OCI-LY1 (cell line): ENCODE measurements at regions not wholly inside any gene's neighbourhood (a gene's known extent, or its start where the extent isn't known, plus 50 kb on each side); places are given as distances from the start of the nearest gene placed in this dataset.

ENCODE experiments used
- H2AFZ ChIP-seq: fragments of 200-600 bp; sonication (generic), shearing (Covaris generic); 2 replicates; pipeline ENCODE4 v1.6.0; 2014; ENCODE audit warnings: antibody characterized with exemption, mild to moderate bottlenecking, low read length
- H3F3A ChIP-seq: fragments of 200-600 bp; sonication (generic), shearing (Covaris generic); 2 replicates; pipeline ENCODE4 v1.6.0; 2014; ENCODE audit warnings: mild to moderate bottlenecking, antibody characterized with exemption, low read length, moderate library complexity; ENCODE audit not compliant: insufficient read depth
- H3K27ac ChIP-seq: fragments of 200-600 bp; sonication (generic); 2 replicates; pipeline ENCODE4 v1.5.1; 2014; ENCODE audit warnings: low read length, mixed run types, mild to moderate bottlenecking, low read depth; ENCODE audit not compliant: poor library complexity, severe bottlenecking
- H3K27me3 ChIP-seq: fragments of 200-600 bp; sonication (generic); 2 replicates; pipeline ENCODE4 v1.6.0; 2014; ENCODE audit warnings: antibody characterized with exemption, mild to moderate bottlenecking, low read length, moderate library complexity; ENCODE audit not compliant: insufficient read depth
- H3K36me3 ChIP-seq: fragments of 200-600 bp; sonication (generic); 2 replicates; pipeline ENCODE4 v1.6.1; 2014; ENCODE audit warnings: mild to moderate bottlenecking, antibody characterized with exemption, low read length, moderate library complexity, mixed read lengths; ENCODE audit not compliant: insufficient read depth
- H3K4me1 ChIP-seq: fragments of 200-600 bp; sonication (generic); 2 replicates; pipeline ENCODE4 v1.5.1; 2014; ENCODE audit warnings: mild to moderate bottlenecking, low read length, moderate library complexity; ENCODE audit not compliant: insufficient read depth, severe bottlenecking
- H3K4me2 ChIP-seq: fragments of 200-600 bp; sonication (generic), shearing (Covaris generic); 2 replicates; pipeline ENCODE4 v1.6.1; 2014; ENCODE audit warnings: low read length
- H3K4me3 ChIP-seq: fragments of 200-600 bp; sonication (generic); 2 replicates; pipeline ENCODE4 v1.5.1; 2014; ENCODE audit warnings: low read length, low read depth, mild to moderate bottlenecking, mixed read lengths; ENCODE audit not compliant: poor library complexity, severe bottlenecking
- H3K79me2 ChIP-seq: fragments of 200-600 bp; shearing (Covaris generic); 2 replicates; pipeline ENCODE4 v1.6.1; 2016; ENCODE audit warnings: mixed run types, low read length, mixed read lengths; ENCODE audit not compliant: insufficient read depth
- H3K9ac ChIP-seq: fragments of 200-600 bp; sonication (generic), shearing (Covaris generic); 2 replicates; pipeline ENCODE4 v1.6.1; 2014; ENCODE audit warnings: mild to moderate bottlenecking, low read length, mixed read lengths
- H3K9me2 ChIP-seq: fragments of 200-600 bp; sonication (generic), shearing (Covaris generic); 2 replicates; pipeline ENCODE4 v1.6.1; 2014; ENCODE audit warnings: low read depth, mild to moderate bottlenecking, low read length, mixed read lengths
- H3K9me3 ChIP-seq: fragments of 200-600 bp; shearing (Covaris generic); 2 replicates; pipeline ENCODE4 v1.6.1; 2014; ENCODE audit warnings: low read length, mixed read lengths
- H4K20me1 ChIP-seq: fragments of 200-600 bp; sonication (generic), shearing (Covaris generic); 2 replicates; pipeline ENCODE4 v1.6.0; 2016; ENCODE audit warnings: mild to moderate bottlenecking, low read length; ENCODE audit not compliant: insufficient read depth
- EZH2 ChIP-seq: fragments of 200-600 bp; sonication (generic), shearing (Covaris generic); IDR thresholded peaks from 2 replicates; pipeline ENCODE4 v1.8.0; 2017; ENCODE audit warnings: borderline replicate concordance, mixed run types, mild to moderate bottlenecking, antibody characterized with exemption, low read length, moderate library complexity, mixed read lengths
- TF ChIP-seq, protein P1 (sequence below): fragments of 200-600 bp; sonication (generic), shearing (Covaris generic); IDR thresholded peaks from 2 replicates; pipeline ENCODE4 v1.5.1; 2017; ENCODE audit warnings: mild to moderate bottlenecking, antibody characterized with exemption, low read length, moderate library complexity, mixed read lengths

DNA sequence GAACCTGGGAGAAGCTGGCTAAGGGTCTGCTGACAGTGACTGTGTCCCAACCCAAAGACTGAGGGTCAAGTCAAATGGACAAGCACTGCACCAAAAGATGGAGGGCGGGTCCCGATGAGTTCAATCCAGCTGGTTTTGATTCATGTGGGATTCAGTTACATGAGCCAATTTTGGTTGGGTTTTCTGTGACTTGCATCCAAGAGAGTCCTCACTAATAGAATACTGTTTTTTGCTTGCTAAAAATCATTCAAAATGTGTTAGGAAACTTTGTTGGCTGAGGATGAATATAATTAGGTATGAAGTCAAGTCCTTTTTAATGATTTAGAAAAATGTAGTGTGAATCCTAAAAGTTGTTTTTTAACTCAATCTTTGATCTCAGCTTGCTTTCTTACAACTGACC is 323.8 kb upstream of the NOX3 start:
- no peaks in the 10 kb centered on the region for H3K36me3 ChIP-seq
- no peaks in the 10 kb centered on the region for H3K79me2 ChIP-seq
- no peak overlapping the region for H3K4me3 ChIP-seq
- TF ChIP-seq, protein P1, sequence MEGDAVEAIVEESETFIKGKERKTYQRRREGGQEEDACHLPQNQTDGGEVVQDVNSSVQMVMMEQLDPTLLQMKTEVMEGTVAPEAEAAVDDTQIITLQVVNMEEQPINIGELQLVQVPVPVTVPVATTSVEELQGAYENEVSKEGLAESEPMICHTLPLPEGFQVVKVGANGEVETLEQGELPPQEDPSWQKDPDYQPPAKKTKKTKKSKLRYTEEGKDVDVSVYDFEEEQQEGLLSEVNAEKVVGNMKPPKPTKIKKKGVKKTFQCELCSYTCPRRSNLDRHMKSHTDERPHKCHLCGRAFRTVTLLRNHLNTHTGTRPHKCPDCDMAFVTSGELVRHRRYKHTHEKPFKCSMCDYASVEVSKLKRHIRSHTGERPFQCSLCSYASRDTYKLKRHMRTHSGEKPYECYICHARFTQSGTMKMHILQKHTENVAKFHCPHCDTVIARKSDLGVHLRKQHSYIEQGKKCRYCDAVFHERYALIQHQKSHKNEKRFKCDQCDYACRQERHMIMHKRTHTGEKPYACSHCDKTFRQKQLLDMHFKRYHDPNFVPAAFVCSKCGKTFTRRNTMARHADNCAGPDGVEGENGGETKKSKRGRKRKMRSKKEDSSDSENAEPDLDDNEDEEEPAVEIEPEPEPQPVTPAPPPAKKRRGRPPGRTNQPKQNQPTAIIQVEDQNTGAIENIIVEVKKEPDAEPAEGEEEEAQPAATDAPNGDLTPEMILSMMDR: no peak
- TF ChIP-seq EZH2: no peak
- no peak overlapping the region for H3K27ac ChIP-seq
- no peaks in the 10 kb centered on the region for H3F3A ChIP-seq
- no peaks in the 10 kb centered on the region for H3K9me3 ChIP-seq
- no peak overlapping the region for H2AFZ ChIP-seq
- H3K9ac ChIP-seq: no peak overlapping the region
- H4K20me1 ChIP-seq: no peaks in the 10 kb centered on the region
- H3K27me3 ChIP-seq: no peaks in the 10 kb centered on the region
- H3K4me1 ChIP-seq: no peaks in the 10 kb centered on the region
- H3K4me2 ChIP-seq: no peak overlapping the region
- H3K9me2 ChIP-seq: no peaks in the 10 kb centered on the region

- no peak overlapping the region for H3K4me3 ChIP-seq
- no peaks in the 10 kb centered on the region for H3K4me1 ChIP-seq
- H3K27me3 ChIP-seq: no peaks in the 10 kb centered on the region
- no peaks in the 10 kb centered on the region for H3K36me3 ChIP-seq
- no peak overlapping the region for H3K27ac ChIP-seq
- H4K20me1 ChIP-seq: no peaks in the 10 kb centered on the region
- H3F3A ChIP-seq: no peaks in the 10 kb centered on the region
- no peaks in the 10 kb centered on the region for H3K9me2 ChIP-seq
- no peak overlapping the region for H3K9ac ChIP-seq
- TF ChIP-seq EZH2: no peak
- TF ChIP-seq, protein P1: no peak
- no peaks in the 10 kb centered on the region for H3K9me3 ChIP-seq
- no peak overlapping the region for H3K4me2 ChIP-seq
- no peaks in the 10 kb centered on the region for H3K79me2 ChIP-seq
- H2AFZ ChIP-seq: no peak overlapping the region
These were observed 322.7 kb upstream of the NOX3 start for GRCh38 chr6:155778336-155778735.

- Histone ChIP-seq H3K9ac (no peak overlapping the region), H3K9me3 (no peaks in the 10 kb centered on the region), H4K20me1 (no peaks in the 10 kb centered on the region), H2AFZ (no peak overlapping the region), H3K27me3 (no peaks in the 10 kb centered on the region), H3K79me2 (no peaks in the 10 kb centered on the region), H3K4me2 (no peak overlapping the region), H3K4me1 (no peaks in the 10 kb centered on the region), H3K4me3 (no peak overlapping the region), H3K36me3 (no peaks in the 10 kb centered on the region), H3K27ac (no peak overlapping the region), H3K9me2 (no peaks in the 10 kb centered on the region), H3F3A (no peaks in the 10 kb centered on the region)
- TF ChIP-seq EZH2: no peak
- TF ChIP-seq, protein P1: no peak
These were observed 316.2 kb upstream of the NOX3 start for GRCh38 chr6:155771822-155772221.
